GM06990 (cell line): ENCODE measurements at regions not wholly inside any gene's neighbourhood (a gene's known extent, or its start where the extent isn't known, plus 50 kb on each side); places are given as distances from the start of the nearest gene placed in this dataset.

Experiments
- DNase-seq: peaks from one replicate; pipeline ENCODE4 v3.0.0-alpha.2; 2011; ENCODE audit not compliant: insufficient read length; ENCODE audit errors: extremely low read depth
- H3K27me3 ChIP-seq: replicated peaks from 2 replicates; pipeline ENCODE4 v1.6.0; 2011; ENCODE audit warnings: low read length; ENCODE audit not compliant: control insufficient read depth, insufficient read depth
- H3K36me3 ChIP-seq: 2 replicates; pipeline ENCODE4 v1.5.1; 2011; ENCODE audit warnings: low read length; ENCODE audit not compliant: control insufficient read depth, insufficient read depth
- H3K4me3 ChIP-seq: replicated peaks from 2 replicates; pipeline ENCODE4 v1.5.1; 2011; ENCODE audit warnings: low read depth, mild to moderate bottlenecking, control low read depth, low read length
- CTCF ChIP-seq: IDR thresholded peaks from 2 replicates; pipeline ENCODE4 v1.5.1; 2011; ENCODE audit warnings: low read length, control low read depth, mild to moderate bottlenecking, inconsistent platforms; ENCODE audit not compliant: insufficient read depth, poor library complexity, severe bottlenecking

- no peak for TF ChIP-seq CTCF
- DNase-seq: no peak
- H3K27me3 ChIP-seq: no peaks in the 10 kb centered on the region; the same call in none of the 2 replicates
- H3K4me3 ChIP-seq: no peak overlapping the region
- H3K36me3 ChIP-seq: no peaks in the 10 kb centered on the region
Measured at GRCh38 chr2:111688482-111688881, 195.5 kb downstream of the ANAPC1 start.

- no peak for TF ChIP-seq CTCF
- no peak overlapping the region for H3K4me3 ChIP-seq
- DNase-seq: no peak
- no peaks in the 10 kb centered on the region for H3K36me3 ChIP-seq
- no peaks in the 10 kb centered on the region; the same call in none of the 2 replicates for H3K27me3 ChIP-seq
Measured at GRCh38 chr2:111689174-111689573, 194.8 kb downstream of the ANAPC1 start.

GRCh38 chr2:111689941-111690340 lies 194.1 kb downstream of the ANAPC1 start:
- no peaks in the 10 kb centered on the region for H3K36me3 ChIP-seq
- H3K4me3 ChIP-seq: no peak overlapping the region
- no peak for TF ChIP-seq CTCF
- H3K27me3 ChIP-seq: peaks cover 2% of the 10 kb centered on the region
- DNase-seq: no peak

- Histone ChIP-seq H3K27me3 (peaks cover 2% of the 10 kb centered on the region), H3K4me3 (no peak overlapping the region)
Measured at GRCh38 chr2:111691164-111691875, 192.7 kb downstream of the ANAPC1 start.

GRCh38 chr2:111692311-111692710 lies 191.7 kb downstream of the ANAPC1 start:
- DNase-seq: no peak
- no peak for TF ChIP-seq CTCF

More at GRCh38 chr2:111691164-111691875, 192.7 kb downstream of the ANAPC1 start:
- no peaks in the 10 kb centered on the region for H3K36me3 ChIP-seq
- DNase-seq: no peak
- TF ChIP-seq CTCF: no peak

More at GRCh38 chr2:111692311-111692710, 191.7 kb downstream of the ANAPC1 start:
- H3K36me3 ChIP-seq: no peaks in the 10 kb centered on the region
- H3K27me3 ChIP-seq: peaks cover 2% of the 10 kb centered on the region; the same call in 1 of the 2 replicates
- no peak overlapping the region for H3K4me3 ChIP-seq
